Mesothelial cell of epicardium (in vitro differentiated cells): ENCODE measurements at regions not wholly inside any gene's neighbourhood (a gene's known extent, or its start where the extent isn't known, plus 50 kb on each side); places are given as distances from the start of the nearest gene placed in this dataset.

ENCODE experiments used
- DNase-seq, 2 experiments: peaks; one replicate each; pipeline ENCODE4 v3.0.0; 2021; ENCODE audit warnings: low spot score in 2 of 2; ENCODE audit not compliant: unreplicated experiment in 2 of 2
- H3K27ac Mint-ChIP-seq: 2 replicates; pipeline ENCODE4 v1.8.0; 2021; ENCODE audit warnings: mixed read lengths
- H3K27me3 Mint-ChIP-seq: 2 replicates; pipeline ENCODE4 v1.8.0; 2021; ENCODE audit warnings: low read depth, mixed read lengths
- H3K36me3 Mint-ChIP-seq: 2 replicates; pipeline ENCODE4 v1.8.0; 2021; ENCODE audit warnings: mixed read lengths
- H3K4me1 Mint-ChIP-seq: 2 replicates; pipeline ENCODE4 v1.8.0; 2021; ENCODE audit warnings: mixed read lengths
- H3K4me3 Mint-ChIP-seq: 2 replicates; pipeline ENCODE4 v1.8.0; 2021; ENCODE audit warnings: mild to moderate bottlenecking, moderate library complexity, mixed read lengths
- H3K9me3 Mint-ChIP-seq: 2 replicates; pipeline ENCODE4 v1.8.0; 2021; ENCODE audit warnings: mixed read lengths
- TF ChIP-seq, protein P1 (sequence below): fragments of 200-600 bp; sonication (generic); IDR thresholded peaks from one replicate; pipeline ENCODE4 v1.5.0; 2021; ENCODE audit warnings: antibody characterized with exemption; ENCODE audit not compliant: unreplicated experiment

DNA sequence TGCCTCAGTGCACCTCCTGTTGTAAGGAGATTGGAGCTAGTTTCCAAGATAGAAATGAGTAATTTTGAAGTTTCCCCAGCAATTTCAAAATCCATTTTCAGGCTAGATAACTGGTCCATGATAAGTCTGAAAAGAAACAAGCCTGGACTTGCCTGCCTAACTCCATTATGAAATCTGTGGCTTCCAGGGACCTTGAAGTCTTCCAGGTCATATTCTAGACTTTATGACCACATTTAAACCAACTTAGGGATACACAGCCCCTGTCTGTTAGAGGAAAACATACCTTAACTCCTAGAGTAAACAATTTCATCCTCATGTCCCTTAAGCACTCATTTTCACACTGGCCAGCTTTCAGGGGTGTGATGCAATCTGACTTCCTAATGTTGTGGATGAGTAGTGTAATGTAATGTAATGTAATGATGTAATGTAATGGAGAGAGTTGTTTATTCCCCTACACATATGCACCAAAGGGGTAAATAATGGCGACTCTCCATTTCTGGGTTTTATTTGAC lies 96.7 kb upstream of the FAM20A start:
- Mint-ChIP-seq H3K4me3 (no peak overlapping the region), H3K4me1 (peaks cover 12% of the 10 kb centered on the region), H3K9me3 (peaks cover 7% of the 10 kb centered on the region), H3K27me3 (peaks cover 3% of the 10 kb centered on the region), H3K36me3 (no peaks in the 10 kb centered on the region), H3K27ac (no peak overlapping the region)
- TF ChIP-seq, protein P1, sequence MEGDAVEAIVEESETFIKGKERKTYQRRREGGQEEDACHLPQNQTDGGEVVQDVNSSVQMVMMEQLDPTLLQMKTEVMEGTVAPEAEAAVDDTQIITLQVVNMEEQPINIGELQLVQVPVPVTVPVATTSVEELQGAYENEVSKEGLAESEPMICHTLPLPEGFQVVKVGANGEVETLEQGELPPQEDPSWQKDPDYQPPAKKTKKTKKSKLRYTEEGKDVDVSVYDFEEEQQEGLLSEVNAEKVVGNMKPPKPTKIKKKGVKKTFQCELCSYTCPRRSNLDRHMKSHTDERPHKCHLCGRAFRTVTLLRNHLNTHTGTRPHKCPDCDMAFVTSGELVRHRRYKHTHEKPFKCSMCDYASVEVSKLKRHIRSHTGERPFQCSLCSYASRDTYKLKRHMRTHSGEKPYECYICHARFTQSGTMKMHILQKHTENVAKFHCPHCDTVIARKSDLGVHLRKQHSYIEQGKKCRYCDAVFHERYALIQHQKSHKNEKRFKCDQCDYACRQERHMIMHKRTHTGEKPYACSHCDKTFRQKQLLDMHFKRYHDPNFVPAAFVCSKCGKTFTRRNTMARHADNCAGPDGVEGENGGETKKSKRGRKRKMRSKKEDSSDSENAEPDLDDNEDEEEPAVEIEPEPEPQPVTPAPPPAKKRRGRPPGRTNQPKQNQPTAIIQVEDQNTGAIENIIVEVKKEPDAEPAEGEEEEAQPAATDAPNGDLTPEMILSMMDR, result no peak
- DNase-seq, result no peak

DNA sequence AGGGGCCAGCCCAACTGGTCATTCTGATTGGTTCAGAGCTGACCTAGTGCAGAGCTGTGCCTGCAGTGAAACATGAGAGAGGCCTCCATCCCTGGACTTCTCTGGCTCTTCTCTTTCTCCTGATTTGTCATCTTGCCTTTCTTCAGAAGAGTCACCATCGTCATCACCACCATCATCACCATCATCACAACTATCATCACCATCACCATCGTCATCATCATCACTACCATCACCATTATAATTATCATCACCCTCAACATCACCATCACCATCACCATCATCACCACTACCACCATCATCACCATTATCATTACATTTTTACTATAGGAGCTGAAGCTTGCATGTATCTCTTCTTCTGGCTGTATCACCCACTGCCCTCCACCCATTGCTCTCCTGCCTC lies 94.5 kb upstream of the FAM20A start:
- H3K27me3 Mint-ChIP-seq, result peaks cover 3% of the 10 kb centered on the region

DNA sequence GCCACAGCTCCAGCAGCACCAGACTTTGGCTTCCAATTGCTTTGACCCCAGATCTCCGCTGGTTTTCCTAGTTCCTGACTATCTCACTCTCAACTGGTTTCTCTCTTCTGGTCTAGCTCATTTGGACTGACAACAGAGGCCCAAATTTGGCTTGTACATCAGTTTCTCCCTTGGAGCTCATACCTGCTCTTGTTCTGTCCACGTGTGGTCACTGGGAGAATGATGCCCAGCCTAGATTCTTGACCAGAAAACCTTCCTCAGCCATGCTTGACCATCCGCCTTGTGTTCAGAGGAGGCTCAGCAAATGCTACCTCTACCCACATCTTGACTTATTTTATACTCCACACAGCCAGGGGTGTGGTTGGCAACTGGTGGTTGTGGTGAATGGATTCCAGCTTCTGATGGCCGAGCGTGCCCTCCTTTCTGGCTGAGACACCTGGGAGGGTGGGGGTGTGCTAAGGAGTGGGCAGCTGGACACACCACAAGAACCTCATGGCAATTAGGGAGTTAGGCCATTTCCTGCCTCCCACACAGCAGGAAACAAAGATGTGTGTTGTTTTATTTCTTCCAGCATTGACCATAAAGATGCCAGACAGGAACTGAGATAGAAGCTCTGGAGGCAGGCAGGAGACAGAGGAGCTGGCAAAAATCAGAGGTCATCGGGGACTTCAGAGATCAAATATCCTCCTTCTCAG lies 93.8 kb upstream of the FAM20A start:
- Mint-ChIP-seq H3K27ac (no peak overlapping the region), H3K36me3 (no peaks in the 10 kb centered on the region), H3K9me3 (peaks cover 7% of the 10 kb centered on the region), H3K27me3 (peaks cover 3% of the 10 kb centered on the region), H3K4me1 (peaks cover 9% of the 10 kb centered on the region), H3K4me3 (no peak overlapping the region)
- no peak for DNase-seq
- TF ChIP-seq, protein P1, result no peak

More for the DNA sequence above, 94.5 kb upstream of the FAM20A start:
- Mint-ChIP-seq H3K27ac (no peak overlapping the region), H3K36me3 (no peaks in the 10 kb centered on the region), H3K9me3 (peaks cover 7% of the 10 kb centered on the region), H3K4me3 (no peak overlapping the region), H3K4me1 (peaks cover 9% of the 10 kb centered on the region)
- no peak for DNase-seq
- TF ChIP-seq, protein P1, result no peak

DNA sequence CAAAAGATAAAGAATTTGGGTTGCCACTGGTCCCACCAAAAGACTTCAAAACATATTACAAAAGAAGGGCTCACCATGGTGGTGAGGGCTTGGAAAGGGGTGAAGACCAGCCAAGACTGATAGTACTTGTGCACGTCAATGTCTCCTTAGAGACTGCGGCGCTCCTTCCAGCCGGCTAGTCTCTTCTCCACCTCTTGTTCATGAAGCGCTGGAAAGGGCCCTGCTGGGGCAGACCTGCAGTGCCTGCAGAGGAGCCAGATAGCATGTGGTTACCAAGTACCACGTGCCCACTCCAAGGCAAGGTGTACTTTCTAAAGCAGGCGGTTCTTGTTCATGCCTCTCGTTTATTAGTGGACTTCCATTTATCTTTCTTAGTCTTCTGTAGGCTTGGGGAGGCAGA lies 92.7 kb upstream of the FAM20A start:
- H3K27me3 Mint-ChIP-seq, result peaks cover 3% of the 10 kb centered on the region
- H3K36me3 Mint-ChIP-seq, result no peaks in the 10 kb centered on the region

DNA sequence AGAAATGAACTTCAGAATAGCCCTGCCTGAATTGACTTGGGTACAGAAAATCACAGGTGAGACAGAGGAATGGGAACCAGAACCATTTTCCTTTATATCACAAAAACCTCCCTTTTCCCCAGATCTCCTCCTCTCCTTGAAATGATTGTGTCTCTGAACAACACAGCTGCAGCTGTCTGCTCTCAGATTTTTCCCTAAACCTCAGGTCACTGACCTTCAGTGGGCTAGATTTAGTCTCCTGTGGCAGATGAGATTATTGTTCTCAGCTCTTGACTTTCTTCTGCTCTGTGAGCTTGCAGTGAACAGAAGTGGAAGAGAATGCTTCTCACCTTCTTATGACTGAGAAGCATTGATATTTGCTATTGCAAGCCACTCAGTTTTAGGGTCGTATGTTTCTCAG lies 92.3 kb upstream of the FAM20A start:
- Mint-ChIP-seq H3K9me3 (peaks cover 7% of the 10 kb centered on the region), H3K4me3 (no peak overlapping the region), H3K27ac (no peak overlapping the region), H3K27me3 (peaks cover 3% of the 10 kb centered on the region), H3K36me3 (no peaks in the 10 kb centered on the region), H3K4me1 (peaks cover 6% of the 10 kb centered on the region)
- no peak for DNase-seq
- TF ChIP-seq, protein P1, result no peak

More for the DNA sequence above, 92.7 kb upstream of the FAM20A start:
- no peak for DNase-seq
- H3K27ac Mint-ChIP-seq, result no peak overlapping the region
- TF ChIP-seq, protein P1, result no peak
- peaks cover 9% of the 10 kb centered on the region for H3K4me1 Mint-ChIP-seq
- H3K9me3 Mint-ChIP-seq, result peaks cover 7% of the 10 kb centered on the region
- no peak overlapping the region for H3K4me3 Mint-ChIP-seq
